ENCODE measurements at regions not wholly inside any gene's neighbourhood (a gene's known extent, or its start where the extent isn't known, plus 50 kb on each side); places are given as distances from the start of the nearest gene placed in this dataset.

DNA sequence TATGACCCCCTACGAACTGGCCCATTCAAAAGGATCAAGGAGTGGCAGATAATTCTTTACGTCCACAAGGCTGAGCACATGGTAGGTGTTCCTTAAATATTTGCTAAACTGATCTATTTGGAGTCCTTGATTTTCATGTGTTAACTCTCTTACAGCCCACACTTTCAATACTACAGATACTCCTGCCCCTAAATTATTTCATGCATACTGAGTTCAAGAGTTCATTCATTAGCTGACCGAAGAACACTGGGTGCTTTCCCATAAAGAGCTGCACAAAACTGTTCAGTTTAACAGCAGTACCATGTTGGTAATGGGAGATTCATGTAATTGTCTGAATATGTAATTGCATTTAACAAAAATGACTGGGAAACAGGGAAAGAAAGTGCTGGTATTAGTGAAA lies 170.5 kb upstream of the ADO start:
- no peak for DNase-seq

DNA sequence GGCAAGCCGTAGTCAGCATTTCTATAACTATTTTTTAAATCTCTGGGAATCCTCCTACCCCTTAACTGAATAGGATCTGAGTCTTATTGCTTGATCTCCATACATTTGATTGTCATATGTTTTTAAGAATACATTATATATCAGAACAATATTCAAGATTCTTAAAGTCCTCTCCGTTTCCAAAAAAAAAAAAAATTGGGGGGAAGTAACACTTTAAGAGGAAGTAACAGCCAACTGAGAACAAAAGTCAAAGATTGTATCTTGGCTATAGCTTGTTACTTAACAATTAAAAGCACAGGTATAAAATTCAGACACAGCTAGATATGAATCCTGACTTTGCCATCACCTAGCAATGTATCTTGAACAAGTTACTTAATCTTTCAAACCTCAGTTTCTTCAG lies 169.9 kb upstream of the ADO start:
- no peak for DNase-seq

DNA sequence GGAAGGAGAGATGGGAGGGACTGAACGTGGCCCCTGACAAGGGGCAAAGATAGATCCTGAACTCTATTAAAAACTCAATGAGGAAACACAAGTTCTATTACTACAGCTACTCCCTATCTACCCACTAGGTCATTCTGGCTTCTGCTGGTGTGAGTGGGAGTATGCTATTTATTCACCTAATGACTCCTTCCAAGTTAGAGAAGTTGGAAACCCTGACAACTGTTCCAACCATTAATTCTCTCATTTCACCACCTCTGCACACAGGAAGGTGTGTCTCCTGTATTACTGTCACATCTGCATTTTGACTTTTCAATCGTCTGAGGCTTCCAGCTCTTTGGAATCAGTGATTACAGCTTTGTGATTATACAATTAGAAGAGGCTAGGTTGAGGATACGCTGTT lies 169.4 kb upstream of the ADO start:
- peak; percentile 10 for DNase-seq

DNA sequence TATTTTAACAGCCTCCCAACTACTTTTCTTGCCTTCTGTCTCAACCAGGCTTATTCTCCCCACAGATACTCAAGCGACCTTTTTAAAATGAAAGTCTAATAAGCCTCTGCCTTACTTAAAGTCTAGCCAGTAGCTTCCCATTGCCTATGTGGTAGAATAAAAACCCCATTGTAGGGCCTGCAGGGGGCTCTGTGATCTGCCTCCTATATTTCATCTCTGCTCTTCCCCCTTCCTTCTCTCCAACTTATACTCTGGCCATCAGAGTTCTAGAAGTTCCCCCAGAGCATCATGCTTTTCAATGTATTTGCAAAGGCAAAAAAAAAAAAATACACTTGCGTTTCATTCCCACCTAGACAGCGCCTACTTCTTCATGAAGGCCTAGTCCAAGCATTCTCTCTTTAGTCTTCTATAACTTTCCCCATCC lies 167.7 kb upstream of the ADO start:
- no peak for DNase-seq

DNA sequence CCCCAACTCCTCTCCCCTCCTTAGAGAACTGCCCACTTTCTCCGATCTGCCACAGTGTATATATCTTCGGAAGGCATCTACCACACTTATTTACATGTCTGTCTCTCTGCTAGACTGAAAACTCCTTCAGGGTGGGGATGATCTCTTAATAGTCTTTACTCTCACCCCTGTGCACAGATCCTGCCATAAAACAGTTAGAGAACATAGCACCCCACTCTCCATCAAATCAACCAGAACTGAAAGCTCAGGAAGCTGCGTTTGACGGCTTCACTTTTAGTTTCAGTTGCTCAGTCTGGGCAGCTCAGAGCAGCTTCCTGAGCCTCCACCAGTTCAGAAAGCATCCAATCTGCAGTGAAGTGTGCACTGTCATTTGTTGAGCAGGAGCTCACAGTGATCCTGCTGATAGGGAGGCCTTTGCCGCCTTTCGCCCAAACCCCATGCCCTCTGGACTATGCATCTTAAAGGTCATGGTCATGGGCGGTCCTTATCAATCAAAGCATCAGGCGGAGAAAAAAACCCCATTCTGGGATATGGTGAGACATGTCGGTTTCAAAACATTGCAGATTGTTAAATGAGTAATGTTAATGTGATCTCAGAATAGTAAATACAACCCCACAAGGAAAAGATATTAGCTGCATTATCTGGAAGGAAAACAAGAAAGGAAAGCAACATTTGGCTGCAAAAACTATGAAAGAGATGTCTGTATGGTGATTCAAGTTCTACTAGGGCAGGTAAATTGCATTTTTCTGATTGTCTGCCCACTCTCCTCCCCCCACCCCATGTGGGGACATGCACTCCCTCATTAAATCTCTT lies 167.1 kb upstream of the ADO start:
- no peak for DNase-seq

DNA sequence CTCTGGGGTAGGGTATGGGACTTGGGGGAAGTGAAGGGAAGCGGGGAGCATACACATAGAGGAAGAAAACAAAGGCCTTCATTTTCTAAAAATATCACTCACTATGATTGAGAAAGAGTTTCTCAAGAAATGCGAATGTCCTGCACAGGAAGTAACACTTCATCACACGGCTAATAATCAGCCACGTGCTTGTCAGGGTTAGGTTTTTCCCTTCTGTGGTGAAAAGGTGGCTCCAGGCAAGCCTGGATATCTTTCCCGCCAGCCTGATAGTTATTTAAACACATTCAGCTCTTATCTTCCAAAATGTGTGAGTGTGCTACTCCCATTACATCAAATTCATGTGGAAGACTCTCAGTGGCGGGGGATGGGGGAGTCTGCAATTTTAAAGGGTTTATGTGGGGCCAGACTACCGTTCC lies 166.4 kb upstream of the ADO start:
- no peak for DNase-seq

DNA sequence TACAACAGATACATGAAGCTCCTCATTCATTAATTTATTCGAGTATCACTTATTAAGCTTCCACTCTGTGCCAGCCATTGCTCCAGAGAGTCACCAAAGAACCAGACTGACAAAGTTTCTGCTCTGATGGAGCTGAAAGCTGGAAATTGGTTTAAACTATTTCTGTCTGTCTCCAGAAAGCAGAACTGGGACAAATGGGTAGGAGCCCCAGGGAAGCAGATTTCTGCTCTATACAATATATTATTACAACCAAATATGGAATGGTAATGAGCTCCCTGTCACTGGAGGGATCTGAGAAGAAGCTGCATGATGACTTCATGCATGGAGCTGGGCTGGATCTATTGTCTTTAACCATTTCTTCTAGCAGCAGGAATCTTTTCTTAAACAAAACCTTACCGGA lies 165.4 kb upstream of the ADO start:
- DNase-seq: no peak

DNA sequence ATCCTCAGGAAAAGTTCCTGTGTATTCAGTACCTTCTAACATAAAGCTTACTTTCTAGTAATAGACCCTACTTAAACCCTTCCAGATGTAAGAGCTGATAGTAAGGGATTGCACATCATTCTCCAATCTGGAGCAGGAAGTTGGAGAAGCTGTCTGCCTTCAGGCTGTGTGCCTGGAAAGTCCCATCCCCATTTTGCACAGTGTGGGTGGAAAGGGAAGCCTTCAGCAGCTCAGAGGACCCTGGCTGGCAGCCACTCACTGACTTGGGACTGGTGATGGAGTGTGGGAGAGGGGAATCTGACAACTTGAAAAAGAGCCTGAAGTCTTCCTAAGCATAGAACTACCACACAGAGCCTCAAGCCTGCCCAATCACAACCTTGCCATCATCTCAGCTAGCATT lies 164.1 kb upstream of the ADO start:
- peak; percentile 73 for DNase-seq

DNA sequence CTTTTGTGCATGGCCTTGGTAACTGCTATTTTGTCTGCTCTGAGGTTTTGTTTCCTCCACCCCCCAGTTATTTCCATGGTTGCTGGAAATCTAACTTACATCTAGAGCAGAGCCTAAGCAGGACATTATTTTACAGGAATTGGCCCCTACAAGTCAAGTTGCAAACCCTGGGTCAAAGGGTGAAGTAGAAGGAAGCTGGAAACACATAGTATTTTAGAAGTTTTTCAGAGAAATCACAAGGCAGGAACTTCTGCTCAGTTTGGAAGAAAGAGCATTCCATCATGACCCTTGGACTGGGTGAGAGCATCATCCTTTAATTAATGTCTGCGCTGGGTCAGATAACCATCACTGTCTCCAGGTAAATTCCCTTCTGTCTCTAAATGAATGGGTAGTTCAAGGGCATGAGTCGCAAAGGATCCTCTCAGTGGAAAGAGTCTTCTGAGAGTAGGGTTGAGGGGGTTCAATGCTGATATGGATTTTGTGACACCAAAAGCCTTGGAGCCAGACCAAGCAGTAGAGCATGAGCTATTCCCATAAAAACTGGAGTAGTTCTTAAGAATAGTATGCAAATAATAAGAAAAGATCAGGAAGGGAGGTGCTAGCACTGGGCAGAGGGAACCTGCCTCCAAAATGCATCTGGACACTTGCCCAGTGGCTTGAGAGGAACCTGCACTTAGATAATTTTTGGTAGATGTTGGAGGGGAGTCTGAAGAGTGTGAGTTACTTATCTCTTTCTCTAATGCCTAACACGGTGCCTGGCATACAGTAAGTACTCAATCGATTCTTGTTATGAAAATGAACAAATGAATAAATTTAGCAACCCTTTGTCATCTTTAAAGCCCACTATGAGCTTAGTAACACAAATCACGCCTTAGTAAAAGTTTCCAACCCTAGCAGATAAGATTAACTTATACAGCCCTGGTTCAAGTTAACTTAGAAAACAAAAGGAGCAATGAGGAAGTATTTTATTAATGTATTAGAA lies 160.6 kb upstream of the ADO start:
- DNase-seq: no peak

DNA sequence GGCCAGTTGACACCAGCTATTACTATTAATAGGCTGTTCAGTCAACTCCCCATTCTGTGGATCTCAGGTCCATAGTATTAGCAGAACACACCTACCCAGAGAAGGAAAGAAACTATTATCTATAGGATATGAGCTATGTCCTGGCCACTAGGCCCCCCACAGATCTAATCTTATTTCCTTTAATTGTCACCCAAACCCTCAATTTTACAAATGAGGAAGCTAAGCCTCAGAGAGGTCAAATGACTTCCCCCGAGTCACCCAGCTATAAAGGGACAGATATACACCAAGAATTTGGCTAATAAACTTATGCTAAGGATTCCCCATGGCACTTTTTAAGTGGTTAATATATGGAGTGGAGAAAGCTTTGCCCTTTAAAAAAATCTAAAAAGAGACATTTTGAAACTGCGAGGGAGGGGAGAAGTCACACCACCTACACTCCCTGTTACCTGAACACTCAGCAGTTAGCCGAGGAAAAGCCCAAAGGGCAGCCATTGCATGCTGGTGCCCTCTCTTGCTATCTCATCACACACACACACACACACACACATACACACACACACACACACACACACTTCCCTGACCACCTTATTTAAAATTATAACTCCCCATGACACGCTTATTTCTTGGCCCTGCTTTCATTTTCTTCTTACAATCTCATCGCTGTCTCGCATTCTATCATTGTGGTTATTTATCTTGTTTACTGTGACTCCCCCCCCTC lies 157.0 kb upstream of the ADO start:
- no peak for DNase-seq

DNA sequence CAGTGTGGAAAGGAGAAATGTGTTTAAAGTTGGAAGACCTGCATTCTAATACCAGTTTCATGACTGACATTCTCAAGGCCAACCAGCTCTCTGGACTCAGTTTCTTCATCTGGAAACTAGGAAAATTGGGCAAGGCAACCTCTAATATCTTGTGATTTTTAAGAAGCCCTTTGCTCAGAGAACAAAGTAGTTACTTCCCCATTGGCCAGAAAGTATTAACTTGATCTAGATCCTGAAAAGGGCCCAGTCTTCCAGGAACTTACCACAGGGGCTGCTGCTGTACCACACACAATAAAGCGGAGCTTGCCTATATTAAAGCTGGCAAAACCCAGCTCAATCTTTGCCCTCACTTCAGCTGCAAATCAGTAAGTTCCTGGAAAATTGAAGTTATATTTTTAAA lies 155.6 kb upstream of the ADO start:
- DNase-seq: no peak

DNA sequence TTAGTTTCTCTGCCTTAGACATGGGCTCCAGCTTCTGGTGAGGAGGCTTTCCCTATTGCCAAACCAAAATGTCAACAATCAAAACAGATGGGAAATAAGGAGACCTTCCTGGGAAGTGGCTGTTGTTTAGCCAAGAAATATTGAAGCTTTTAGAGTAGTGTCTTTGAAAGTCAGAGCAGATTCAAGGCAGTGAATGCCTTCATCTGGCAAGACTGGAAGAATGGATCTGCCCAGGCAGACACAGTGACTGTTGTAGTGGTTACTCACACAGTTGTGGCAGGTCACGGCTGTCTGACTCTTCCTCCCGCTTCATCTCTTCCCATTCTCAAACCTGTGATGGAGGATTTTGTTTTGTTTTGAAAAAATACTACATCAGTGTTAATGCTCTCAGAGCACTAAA lies 154.1 kb upstream of the ADO start:
- no peak for DNase-seq

DNA sequence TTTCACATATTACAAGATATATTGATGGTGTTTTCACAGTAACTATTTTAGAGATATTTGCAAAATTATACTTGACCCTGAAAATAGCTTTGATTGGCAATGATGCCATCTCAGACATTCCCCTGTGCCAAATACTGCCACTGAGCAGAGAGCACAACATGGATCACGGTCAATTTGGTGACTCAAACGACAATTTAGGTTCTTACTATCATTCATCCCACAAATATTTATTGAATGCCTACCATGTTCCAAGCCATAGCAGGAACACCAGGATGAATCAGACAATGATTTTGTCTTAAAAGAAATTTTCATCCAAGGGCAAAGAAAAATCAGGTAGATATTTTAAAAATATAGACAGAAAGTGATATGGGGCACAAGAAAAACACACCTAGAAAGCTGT lies 153.2 kb upstream of the ADO start:
- DNase-seq: no peak

DNA sequence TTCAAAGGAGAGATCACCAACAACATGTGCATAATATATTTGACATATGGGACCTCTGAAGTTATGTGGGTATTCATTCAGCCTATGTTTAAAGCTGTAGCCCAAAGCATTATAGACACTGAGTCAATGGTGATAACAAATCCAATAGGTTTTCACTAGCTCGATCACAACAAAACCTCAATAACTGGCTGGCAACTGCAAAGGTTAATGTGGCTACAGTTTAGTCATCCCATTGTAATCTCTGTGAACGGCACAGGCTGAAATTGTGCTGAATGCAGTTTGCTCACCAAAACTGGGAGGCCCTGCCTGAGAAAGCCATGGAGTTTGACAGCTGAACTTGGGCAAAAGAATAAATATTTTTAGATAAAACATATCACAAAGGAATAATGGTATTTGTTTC lies 152.4 kb upstream of the ADO start:
- no peak for DNase-seq

DNA sequence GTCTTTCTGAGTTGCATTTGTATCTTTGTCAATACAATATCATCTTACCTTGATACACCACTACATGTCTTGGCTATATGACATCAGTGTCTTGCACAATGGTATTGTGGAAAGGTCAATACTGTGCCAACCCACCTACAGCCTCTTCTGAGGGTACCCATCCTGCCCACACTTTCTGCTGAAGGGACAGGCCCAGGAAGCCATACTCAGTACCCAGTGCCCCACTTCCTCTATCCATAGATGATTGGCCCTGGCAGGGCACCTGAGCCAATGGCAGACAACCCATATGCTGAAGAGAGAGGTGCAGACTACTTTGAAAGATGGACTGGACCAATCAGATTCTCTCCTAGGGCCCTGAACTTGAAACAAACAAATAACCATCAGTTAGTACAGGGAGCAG lies 152.0 kb upstream of the ADO start:
- DNase-seq: no peak

DNA sequence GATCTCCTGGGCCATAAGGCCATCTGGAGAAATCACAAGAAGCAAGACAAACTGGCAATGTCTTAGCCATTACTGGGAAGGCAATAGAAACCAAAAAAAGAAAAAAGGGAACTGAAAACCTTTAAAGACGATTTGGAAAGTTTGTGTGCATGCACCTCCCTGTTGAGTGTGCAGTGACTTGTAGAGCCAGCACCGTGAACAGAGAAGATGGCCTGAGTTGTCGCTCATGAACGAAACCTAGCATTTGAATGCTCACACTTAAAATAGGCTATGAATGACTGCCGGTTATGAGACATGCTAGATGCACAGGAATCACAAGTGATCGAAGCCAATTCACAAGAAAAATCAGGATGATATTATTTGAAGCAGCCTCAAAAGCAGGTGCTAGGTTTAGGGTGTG lies 151.3 kb upstream of the ADO start:
- no peak for DNase-seq

DNA sequence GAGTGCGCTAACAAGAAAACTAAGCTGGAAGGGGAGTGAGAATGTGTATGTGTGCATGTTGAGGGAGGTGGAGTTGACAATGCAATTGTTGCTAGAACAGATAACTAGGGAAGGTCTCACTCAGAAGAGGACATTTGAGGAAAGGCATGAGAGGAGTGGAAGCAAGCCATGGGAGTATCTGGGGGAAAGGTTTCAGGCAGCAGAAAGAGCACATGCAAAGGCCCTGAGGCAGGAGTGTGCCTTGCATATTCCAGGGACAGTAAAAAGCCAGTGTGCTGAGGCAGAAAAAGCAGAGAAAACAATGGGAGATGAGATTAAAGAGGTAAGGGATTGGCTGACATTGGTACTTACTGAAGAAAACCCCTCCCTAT lies 149.6 kb upstream of the ADO start:
- DNase-seq: no peak

DNA sequence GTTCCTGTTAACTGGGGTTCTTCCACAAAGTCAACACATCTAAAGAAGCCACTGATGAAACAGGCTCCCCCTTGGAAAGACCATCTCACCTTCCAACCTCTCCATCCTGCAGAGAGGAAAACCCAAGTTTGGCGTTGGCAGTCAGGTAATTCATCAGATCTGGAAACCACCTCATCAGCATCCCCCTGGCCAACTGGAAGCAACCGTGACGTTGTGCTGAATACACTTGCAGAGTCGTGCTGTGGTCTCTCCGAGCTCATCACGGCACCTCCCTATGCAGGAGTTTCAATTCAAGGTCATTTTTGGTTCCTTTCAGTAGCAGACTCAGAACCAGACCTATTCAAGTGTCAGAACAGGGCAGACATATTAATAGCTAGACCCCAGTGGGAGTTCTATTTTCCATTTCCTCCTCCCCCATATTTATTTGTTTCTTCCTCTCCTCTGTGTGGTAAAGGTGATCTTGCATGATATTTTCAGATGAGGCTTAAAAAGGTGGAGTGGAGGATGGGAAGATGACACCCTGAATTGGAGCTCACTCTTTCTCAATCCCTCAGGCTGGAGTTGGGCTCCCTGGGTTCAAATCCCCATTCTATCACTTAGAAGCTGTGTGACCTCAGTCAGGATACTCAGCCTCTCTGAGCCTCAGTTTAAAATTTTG lies 149.1 kb upstream of the ADO start:
- DNase-seq: no peak

DNA sequence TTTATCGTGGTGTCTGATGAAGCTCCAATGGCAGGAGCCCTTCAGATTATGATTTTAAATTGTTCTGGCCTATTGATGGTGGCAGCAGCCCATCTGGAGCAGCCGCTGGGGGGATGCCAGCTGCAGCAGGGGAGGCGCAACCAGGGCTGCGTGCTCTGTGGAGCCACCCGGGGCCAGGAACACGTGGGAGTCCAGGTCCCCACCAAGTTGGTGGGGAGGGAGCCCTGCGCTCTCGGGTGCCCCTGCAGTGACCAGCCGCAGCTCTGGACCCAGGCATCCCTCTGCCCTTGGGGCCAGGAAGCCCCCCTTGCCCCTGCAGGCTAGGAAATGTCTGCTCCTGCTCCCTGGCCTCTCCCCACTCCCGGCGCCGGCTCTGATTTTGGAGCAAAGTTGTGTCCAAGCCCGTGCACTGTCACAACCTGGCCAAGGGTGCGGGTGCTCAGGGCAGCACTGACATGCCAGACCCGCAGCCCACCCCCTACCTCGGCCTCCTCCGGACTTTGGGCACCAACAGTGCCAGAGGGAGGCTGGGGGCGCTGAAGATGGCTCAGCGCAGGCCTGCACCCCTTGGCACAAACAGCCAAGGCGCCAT lies 147.2 kb upstream of the ADO start:
- no peak for DNase-seq

DNA sequence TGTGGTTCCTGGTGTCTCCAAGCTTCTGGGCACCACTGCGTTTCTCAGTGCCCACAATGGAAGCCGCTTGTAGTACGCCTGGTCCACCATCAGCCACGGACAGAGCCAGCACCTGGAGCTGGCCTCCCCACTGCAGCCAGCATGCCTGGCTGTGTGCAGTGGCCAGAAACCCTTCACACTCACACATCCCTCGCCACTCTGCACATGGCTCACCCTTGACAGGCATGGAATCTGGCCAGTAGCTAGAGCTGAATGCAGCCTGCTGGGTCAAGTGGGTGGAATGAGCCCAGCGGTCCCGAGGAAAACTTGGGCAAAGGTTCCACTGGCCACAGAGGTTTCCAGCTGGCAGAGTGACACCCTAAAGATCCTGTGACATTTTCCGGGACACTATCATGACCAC lies 146.0 kb upstream of the ADO start:
- DNase-seq: no peak

DNA sequence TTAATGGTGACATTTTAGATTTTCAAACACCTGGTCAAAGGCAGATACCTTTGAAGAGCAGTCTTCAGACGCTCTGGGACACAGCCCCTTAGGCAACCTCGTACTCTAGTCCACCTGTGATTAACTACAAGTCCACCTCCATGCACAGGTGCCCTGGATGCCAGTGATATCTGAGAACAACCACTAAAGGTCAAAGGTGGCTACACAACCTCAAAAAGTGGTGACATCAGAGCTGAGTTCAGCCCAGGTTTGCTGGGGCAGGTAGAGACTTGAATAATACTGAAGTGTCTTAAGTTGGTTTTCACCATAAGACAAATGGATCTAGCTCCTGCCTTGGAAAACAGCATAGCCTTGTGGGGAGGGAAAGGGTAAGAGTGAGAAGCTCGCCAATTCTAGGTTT lies 143.4 kb upstream of the ADO start:
- no peak for DNase-seq

DNA sequence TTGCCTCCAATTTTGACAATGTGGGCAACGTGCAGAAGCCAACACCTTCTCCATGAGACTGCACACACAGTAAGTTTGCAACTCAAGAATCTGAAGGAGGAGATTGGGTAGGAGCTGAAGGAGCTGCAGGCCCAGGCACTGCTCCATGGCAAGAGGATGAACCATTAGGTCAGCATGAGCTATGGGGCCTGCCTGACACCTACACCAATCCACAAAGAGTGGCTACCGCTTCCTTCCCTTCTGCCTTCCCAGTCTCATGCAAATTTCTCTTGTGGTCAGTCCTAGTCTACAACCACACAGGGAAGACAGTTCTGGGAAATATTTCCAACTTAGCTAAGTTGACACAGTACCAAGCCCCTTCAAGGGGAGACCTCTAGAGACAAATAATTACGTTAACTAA lies 142.0 kb upstream of the ADO start:
- DNase-seq: no peak

DNA sequence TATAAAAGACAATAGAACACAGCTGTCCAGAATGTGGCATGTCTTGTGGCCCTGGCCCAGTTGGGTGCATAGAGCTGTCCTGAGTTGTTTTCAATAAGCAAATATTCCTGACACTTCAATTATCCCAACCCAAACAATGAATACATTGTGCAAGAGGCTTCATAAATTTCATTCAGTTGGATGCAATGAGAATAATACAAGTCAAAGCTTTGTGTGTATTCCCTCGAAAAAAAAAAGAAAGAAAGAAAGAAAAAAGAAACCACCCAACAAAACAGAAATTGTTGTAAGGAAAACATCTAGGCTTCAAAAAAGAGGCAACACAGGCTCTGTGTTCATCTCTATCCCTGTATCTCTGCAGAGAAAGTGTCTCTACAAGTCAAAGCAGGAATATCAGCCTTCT lies 138.7 kb upstream of the ADO start:
- DNase-seq: no peak

Data from islet precursor cell (in vitro differentiated cells).